Gastrocnemius medialis (tissue), 4 donors: ENCODE measurements at regions not wholly inside any gene's neighbourhood (a gene's known extent, or its start where the extent isn't known, plus 50 kb on each side); places are given as distances from the start of the nearest gene placed in this dataset.
"Not testable (repeated sequence)": the region's sequence is repeated elsewhere in the genome, so short reads cannot be mapped to it uniquely, and the experiment has no call there.

Source experiments
- CTCF ChIP-seq, 5 experiments: fragments of 450-650 bp in 3 of 5; fragments of 200-600 bp in 2 of 5; sonication (generic) in 2 of 5; IDR thresholded peaks in 4 of 5; conservative IDR thresholded peaks in 1 of 5; 1 replicate in 4 of 5; 2 replicates in 1 of 5; pipeline ENCODE4 v1.5.1; 2016 to 2019; ENCODE audit warnings: antibody characterized with exemption in 5 of 5, mild to moderate bottlenecking in 3 of 5, moderate library complexity in 3 of 5
- POLR2A ChIP-seq, 2 donors: fragments of 450-650 bp; IDR thresholded peaks; one replicate each; pipeline ENCODE4 v1.6.1; 2017; ENCODE audit warnings: antibody characterized with exemption in 2 of 2, mild to moderate bottlenecking in 2 of 2, moderate library complexity in 2 of 2

DNA sequence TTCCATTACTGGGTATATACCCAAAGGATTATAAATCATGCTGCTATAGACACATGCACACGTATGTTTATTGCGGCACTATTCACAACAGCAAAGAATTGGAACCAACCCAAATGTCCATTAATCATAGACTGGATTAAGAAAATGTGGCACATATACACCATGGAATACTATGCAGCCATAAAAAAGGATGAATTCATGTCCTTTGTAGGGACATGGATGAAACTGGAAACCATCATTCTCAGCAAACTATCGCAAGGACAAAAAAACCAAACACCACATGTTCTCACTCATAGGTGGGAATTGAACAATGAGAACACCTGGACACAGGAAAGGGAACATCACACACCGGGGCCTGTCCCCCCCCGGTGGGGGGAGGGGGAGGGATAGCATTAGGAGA, 363.7 kb upstream of the FMR1 start:
- TF ChIP-seq CTCF (IDR thresholded peaks at IDR 0.05 in 4 of 5, conservative IDR thresholded peaks at IDR 0.05 in 1 of 5); POLR2A (IDR thresholded peaks at IDR 0.05): not testable (repeated sequence)
